K562 (cell line): ENCODE measurements at regions not wholly inside any gene's neighbourhood (a gene's known extent, or its start where the extent isn't known, plus 50 kb on each side); places are given as distances from the start of the nearest gene placed in this dataset.

Experiments
- ATAC-seq: fragments of 200-7000 bp; cut with Tn5 transposase; 3 replicates; pipeline ENCODE4 v1.9.1; 2020; ENCODE audit warnings: moderate library complexity
- BruUV-seq: library from RNA; stranded (reverse); fragments of 400-500 nt; replicated peaks from 2 replicates; lab custom pipeline; 2021; lab: Mats Ljungman, UMichigan
- CTCF ChIA-PET: fragments of 300-600 bp; formaldehyde crosslinking; extraction: SDS; loops from one replicate; lab custom pipeline; 2021; ENCODE audit warnings: low intra/inter-chr PET ratio; lab: Yijun Ruan, JAX
- POLR2A ChIA-PET: fragments of 300-600, 350-650 bp; sonication (Branson Sonifier 250); formaldehyde crosslinking; extraction: SDS; loops from one replicate; lab custom pipeline; 2021; ENCODE audit warnings: antibody characterized with exemption, inconsistent platforms; lab: Yijun Ruan, JAX
- DNase-seq, 4 experiments: peaks; one replicate each; pipeline versions ENCODE4 v3.0.0 to v3.0.0-alpha.2; 2011 to 2018; ENCODE audit warnings: low spot score in 3 of 4, mixed read lengths in 3 of 4; ENCODE audit errors: extremely low read depth in 1 of 4
- FAIRE-seq: peaks from 2 replicates; lab custom pipeline; 2011; peaks lifted over from hg19 to GRCh38; lab: Jason Lieb, UNC
- H2AFZ ChIP-seq: 2 replicates; pipeline ENCODE4 v1.6.0; 2011; ENCODE audit warnings: low read depth, low read length, control low read depth, inconsistent platforms
- H3K27ac ChIP-seq: fragments of 200-600 bp; 3 replicates; pipeline ENCODE4 v1.8.0; 2011; ENCODE audit warnings: low read depth, mild to moderate bottlenecking, control low read depth, inconsistent platforms, low read length, moderate library complexity, mixed read lengths; ENCODE audit errors: extremely low read depth
- H3K27me3 ChIP-seq, 2 experiments: fragments of 300-600 bp in 1 of 2; 2 replicates in 1 of 2; 3 replicates in 1 of 2; pipeline versions ENCODE4 v1.6.0 to v1.8.0; 2011; ENCODE audit warnings: inconsistent platforms in 2 of 2, low read length in 2 of 2, mild to moderate bottlenecking in 1 of 2, mixed read lengths in 1 of 2, moderate library complexity in 1 of 2; ENCODE audit not compliant: control insufficient read depth in 2 of 2, insufficient read depth in 2 of 2
- H3K36me3 ChIP-seq: fragments of 300-600 bp; 3 replicates; pipeline ENCODE4 v1.8.0; 2011; ENCODE audit warnings: mild to moderate bottlenecking, low read length, inconsistent platforms; ENCODE audit not compliant: control insufficient read depth, insufficient read depth
- H3K4me1 ChIP-seq, 2 experiments: fragments of 200-600 bp in 1 of 2; replicated peaks in 1 of 2; 2 replicates in 1 of 2; 3 replicates in 1 of 2; pipeline versions ENCODE4 v1.5.1 to v1.8.0; 2011; ENCODE audit warnings: inconsistent platforms in 2 of 2, low read length in 2 of 2, mild to moderate bottlenecking in 1 of 2, mixed read lengths in 1 of 2, moderate library complexity in 1 of 2; ENCODE audit not compliant: control insufficient read depth in 2 of 2, insufficient read depth in 2 of 2
- H3K4me2 ChIP-seq: 2 replicates; pipeline ENCODE4 v1.6.1; 2011; ENCODE audit warnings: low read length, control low read depth, inconsistent platforms, mixed read lengths; ENCODE audit not compliant: insufficient read depth
- H3K4me3 ChIP-seq: fragments of 200-600 bp; sonication (generic), shearing (Covaris generic); 2 replicates; pipeline ENCODE4 v1.5.1; 2016; ENCODE audit warnings: control low read depth, inconsistent platforms
- H3K79me2 ChIP-seq: fragments of 200-600 bp; 3 replicates; pipeline ENCODE4 v1.8.0; 2011; ENCODE audit warnings: low read length, inconsistent platforms; ENCODE audit not compliant: control insufficient read depth, insufficient read depth
- H3K9ac ChIP-seq, 2 experiments: 2 replicates each; pipeline versions ENCODE4 v1.6.0 to v1.6.1; 2011; ENCODE audit warnings: low read depth in 2 of 2, low read length in 2 of 2, control low read depth in 1 of 2, inconsistent platforms in 1 of 2, mild to moderate bottlenecking in 1 of 2, mixed read lengths in 1 of 2; ENCODE audit not compliant: insufficient read depth in 1 of 2
- H3K9me1 ChIP-seq: one replicate; pipeline ENCODE4 v1.6.0; 2011; ENCODE audit warnings: inconsistent platforms, mild to moderate bottlenecking, low read length, moderate library complexity; ENCODE audit not compliant: control insufficient read depth, insufficient read depth
- H3K9me3 ChIP-seq: replicated peaks from 2 replicates; pipeline ENCODE4 v1.5.1; 2011; ENCODE audit warnings: low read depth, low read length, inconsistent platforms; ENCODE audit not compliant: control insufficient read depth, insufficient read depth
- H4K20me1 ChIP-seq: replicated peaks from 2 replicates; pipeline ENCODE4 v1.6.1; 2011; ENCODE audit warnings: low read length, inconsistent platforms, mixed read lengths; ENCODE audit not compliant: control insufficient read depth, insufficient read depth
- FOXP1 ChIP-seq: sonication (generic); formaldehyde crosslinking; IDR thresholded peaks from 2 replicates; pipeline ENCODE4 v1.8.0; 2022; ENCODE audit warnings: mild to moderate bottlenecking, missing genetic modification reagents
- IRF9 ChIP-seq: fragments of 450-650 bp; IDR thresholded peaks from 2 replicates; pipeline ENCODE4 v1.6.1; 2016; ENCODE audit warnings: missing biosample characterization, missing genetic modification characterization
- SNRNP70 ChIP-seq: fragments of 200-400 bp; formaldehyde crosslinking; optimal IDR thresholded peaks from 2 replicates; pipeline ENCODE3; 2017; ENCODE audit warnings: low read depth, low read length
- U2AF1 ChIP-seq: fragments of 200-400 bp; formaldehyde crosslinking; optimal IDR thresholded peaks from 2 replicates; pipeline ENCODE3; 2017; ENCODE audit warnings: mild to moderate bottlenecking, low read depth, low read length, moderate library complexity
- ZC3H8 ChIP-seq: fragments of 450-650 bp; IDR thresholded peaks from 2 replicates; pipeline ENCODE4 v1.6.1; 2017
- ZKSCAN1 ChIP-seq: fragments of 150-350 bp; IDR thresholded peaks from 2 replicates; pipeline ENCODE4 v1.6.1; 2016; ENCODE audit warnings: low read depth, low read length
- ZNF408 ChIP-seq: fragments of 250-450 bp; sonication (Bioruptor Pico); IDR thresholded peaks from 2 replicates; pipeline ENCODE4 v1.4.0; 2020; ENCODE audit warnings: low read depth, mild to moderate bottlenecking, moderate library complexity
- ZNF780A ChIP-seq: fragments of 250-450 bp; sonication (Bioruptor Pico); IDR thresholded peaks from 2 replicates; pipeline ENCODE4 v1.5.0; 2021; ENCODE audit warnings: mild to moderate bottlenecking
- WGBS: fragments of 100-300 bp; shearing (Covaris generic); methylation state at CpG from one replicate; pipeline ENCODE4 v1.1.6; 2016; ENCODE audit warnings: low coverage, mixed read lengths; ENCODE audit not compliant: insufficient coverage; ENCODE audit errors: missing lambda C conversion rate; 5-methylcytosine and 5-hydroxymethylcytosine counted together
- in situ Hi-C: fragments of 300-500 bp; cut with MboI; formaldehyde crosslinking; loops from 4 replicates; pipeline ENCODE4 v1.15.0; 2018; ENCODE audit warnings: inconsistent platforms, mixed read lengths
- intact Hi-C: fragments of 100-400 bp; cut with micrococcal nuclease; formaldehyde crosslinking; loops from 2 replicates; pipeline ENCODE4 v1.14.2; 2022
- TF ChIP-seq, protein P1 (sequence below): sonication (generic); formaldehyde crosslinking; IDR thresholded peaks from 2 replicates; pipeline ENCODE4 v1.8.0; 2022; ENCODE audit warnings: mild to moderate bottlenecking, low read depth, missing genetic modification reagents
- TF ChIP-seq, protein P2 (sequence below), 2 experiments: fragments of 450-650 bp in 1 of 2; sonication (generic) in 1 of 2; formaldehyde crosslinking in 1 of 2; IDR thresholded peaks; 2 replicates each; pipeline versions ENCODE4 v1.7.1 to v1.9.0; 2016 to 2022; ENCODE audit warnings: inconsistent platforms in 1 of 2, mild to moderate bottlenecking in 1 of 2, missing genetic modification reagents in 1 of 2

DNA sequence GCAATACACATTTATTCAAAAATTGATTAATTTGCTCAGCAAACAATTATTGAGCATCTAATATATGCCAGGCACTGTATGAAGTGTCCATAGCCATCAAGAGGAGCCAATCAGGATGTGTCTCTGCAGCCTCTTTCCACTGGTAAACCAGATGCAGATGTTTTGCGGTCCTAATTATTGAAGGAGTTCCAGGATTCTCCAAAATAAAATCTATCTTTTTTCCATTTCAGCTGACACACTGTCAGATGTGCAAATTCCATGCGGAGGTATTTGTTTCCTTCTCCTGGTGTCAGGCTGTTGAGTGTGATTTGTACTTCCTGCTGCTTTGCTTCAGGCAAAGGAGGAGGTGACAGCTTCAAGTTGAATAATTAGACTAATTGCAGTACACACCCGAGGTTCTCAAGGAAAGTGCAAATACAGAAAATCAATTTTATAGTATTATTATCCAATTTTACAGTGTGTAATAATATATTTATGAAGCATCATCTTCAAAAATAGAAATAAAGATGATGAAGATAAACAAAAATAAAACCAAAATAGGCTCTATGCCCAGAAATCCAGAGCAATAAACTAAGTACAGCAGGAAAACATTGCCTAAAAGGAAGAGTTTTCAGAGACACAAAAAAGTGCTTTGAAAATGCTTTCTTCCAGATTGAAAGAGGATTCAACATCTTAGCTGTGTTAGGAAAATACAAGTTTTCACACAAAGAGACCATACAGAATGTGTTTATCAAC, 1352.9 kb upstream of the CHAC2 start:
- in situ Hi-C loops (no loop called here), intact Hi-C loops (no loop called here)
- WGBS, result 3% methylated on average over 3 of the region's 3 CpGs
- no peak overlapping the region for H3K27ac ChIP-seq
- no peaks in the 10 kb centered on the region for H3K36me3 ChIP-seq
- ChIA-PET CTCF (no interaction called here), POLR2A (no interaction called here)
- H3K4me1 ChIP-seq, result no peaks in the 10 kb centered on the region
- BruUV-seq, result no TSS peak
- no peaks in the 10 kb centered on the region for H4K20me1 ChIP-seq
- no peaks in the 10 kb centered on the region for H3K79me2 ChIP-seq
- no peaks in the 10 kb centered on the region for H3K9me3 ChIP-seq
- DNase-seq, result no peak
- no peaks in the 10 kb centered on the region for H3K9me1 ChIP-seq
- no peaks in the 10 kb centered on the region for H3K27me3 ChIP-seq
- no peak overlapping the region for H3K4me3 ChIP-seq
- no peak overlapping the region for H2AFZ ChIP-seq
- no peak overlapping the region for H3K4me2 ChIP-seq
- no peak for ATAC-seq
- H3K9ac ChIP-seq, result no peak overlapping the region
- FAIRE-seq, result no peak
- TF ChIP-seq ZNF780A (CRISPR knock-in tag) (no peak), FOXP1 (no peak), SNRNP70 (no peak), ZKSCAN1 (no peak), ZC3H8 (no peak), U2AF1 (no peak), ZNF408 (CRISPR knock-in tag) (no peak), IRF9 (tag) (no peak)
- TF ChIP-seq, protein P1, sequence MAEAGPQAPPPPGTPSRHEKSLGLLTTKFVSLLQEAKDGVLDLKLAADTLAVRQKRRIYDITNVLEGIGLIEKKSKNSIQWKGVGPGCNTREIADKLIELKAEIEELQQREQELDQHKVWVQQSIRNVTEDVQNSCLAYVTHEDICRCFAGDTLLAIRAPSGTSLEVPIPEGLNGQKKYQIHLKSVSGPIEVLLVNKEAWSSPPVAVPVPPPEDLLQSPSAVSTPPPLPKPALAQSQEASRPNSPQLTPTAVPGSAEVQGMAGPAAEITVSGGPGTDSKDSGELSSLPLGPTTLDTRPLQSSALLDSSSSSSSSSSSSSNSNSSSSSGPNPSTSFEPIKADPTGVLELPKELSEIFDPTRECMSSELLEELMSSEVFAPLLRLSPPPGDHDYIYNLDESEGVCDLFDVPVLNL (CRISPR knock-in tag), result no peak
- TF ChIP-seq, protein P2, sequence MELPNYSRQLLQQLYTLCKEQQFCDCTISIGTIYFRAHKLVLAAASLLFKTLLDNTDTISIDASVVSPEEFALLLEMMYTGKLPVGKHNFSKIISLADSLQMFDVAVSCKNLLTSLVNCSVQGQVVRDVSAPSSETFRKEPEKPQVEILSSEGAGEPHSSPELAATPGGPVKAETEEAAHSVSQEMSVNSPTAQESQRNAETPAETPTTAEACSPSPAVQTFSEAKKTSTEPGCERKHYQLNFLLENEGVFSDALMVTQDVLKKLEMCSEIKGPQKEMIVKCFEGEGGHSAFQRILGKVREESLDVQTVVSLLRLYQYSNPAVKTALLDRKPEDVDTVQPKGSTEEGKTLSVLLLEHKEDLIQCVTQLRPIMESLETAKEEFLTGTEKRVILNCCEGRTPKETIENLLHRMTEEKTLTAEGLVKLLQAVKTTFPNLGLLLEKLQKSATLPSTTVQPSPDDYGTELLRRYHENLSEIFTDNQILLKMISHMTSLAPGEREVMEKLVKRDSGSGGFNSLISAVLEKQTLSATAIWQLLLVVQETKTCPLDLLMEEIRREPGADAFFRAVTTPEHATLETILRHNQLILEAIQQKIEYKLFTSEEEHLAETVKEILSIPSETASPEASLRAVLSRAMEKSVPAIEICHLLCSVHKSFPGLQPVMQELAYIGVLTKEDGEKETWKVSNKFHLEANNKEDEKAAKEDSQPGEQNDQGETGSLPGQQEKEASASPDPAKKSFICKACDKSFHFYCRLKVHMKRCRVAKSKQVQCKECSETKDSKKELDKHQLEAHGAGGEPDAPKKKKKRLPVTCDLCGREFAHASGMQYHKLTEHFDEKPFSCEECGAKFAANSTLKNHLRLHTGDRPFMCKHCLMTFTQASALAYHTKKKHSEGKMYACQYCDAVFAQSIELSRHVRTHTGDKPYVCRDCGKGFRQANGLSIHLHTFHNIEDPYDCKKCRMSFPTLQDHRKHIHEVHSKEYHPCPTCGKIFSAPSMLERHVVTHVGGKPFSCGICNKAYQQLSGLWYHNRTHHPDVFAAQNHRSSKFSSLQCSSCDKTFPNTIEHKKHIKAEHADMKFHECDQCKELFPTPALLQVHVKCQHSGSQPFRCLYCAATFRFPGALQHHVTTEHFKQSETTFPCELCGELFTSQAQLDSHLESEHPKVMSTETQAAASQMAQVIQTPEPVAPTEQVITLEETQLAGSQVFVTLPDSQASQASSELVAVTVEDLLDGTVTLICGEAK (IDR thresholded peaks at IDR 0.05), result no peak
- TF ChIP-seq, protein P2 (CRISPR knock-in tag; IDR thresholded peaks at IDR 0.05), result no peak
